ENCODE measurements at regions not wholly inside any gene's neighbourhood (a gene's known extent, or its start where the extent isn't known, plus 50 kb on each side); places are given as distances from the start of the nearest gene placed in this dataset.
A peak's percentile ranks its signal among the peaks of the same experiment; 100 is the strongest.
"Not testable (repeated sequence)": the region's sequence is repeated elsewhere in the genome, so short reads cannot be mapped to it uniquely, and the experiment has no call there.

GRCh38 chr7:49497471-49497870 lies 276.0 kb upstream of the VWC2 start:
- Histone ChIP-seq H4K20me1 (no peaks in the 10 kb centered on the region), H3K4me2 (no peak overlapping the region), H3K9me3 (replicated peaks in 1 of 11) (no peaks in the 10 kb centered on the region), H3K27ac (no peak overlapping the region), H3K27me3 (no peaks in the 10 kb centered on the region), H3K4me1 (0 out of 20 replicates have a peak, but pooled peaks cover 0 to 3% (median 0%) of the 10 kb centered on the region in 10 experiments), H3K36me3 (no peaks in the 10 kb centered on the region), H3K4me3 (no peak overlapping the region), H3K9ac (no peak overlapping the region)
- no peak for TF ChIP-seq Cebpa-rat (IDR thresholded peaks at IDR 0.05)

GRCh38 chr7:49500741-49501140 lies 272.7 kb upstream of the VWC2 start:
- Histone ChIP-seq H3K36me3 (no peaks in the 10 kb centered on the region), H3K27ac (no peak overlapping the region), H3K4me1 (0 out of 20 replicates have a peak, but pooled peaks cover 0 to 3% (median 0%) of the 10 kb centered on the region in 10 experiments), H3K4me2 (no peak overlapping the region), H3K9me3 (replicated peaks in 1 of 11) (no peaks in the 10 kb centered on the region), H3K9ac (no peak overlapping the region), H3K27me3 (no peaks in the 10 kb centered on the region), H3K4me3 (no peak overlapping the region), H4K20me1 (no peaks in the 10 kb centered on the region)
- no peak for TF ChIP-seq Cebpa-rat (IDR thresholded peaks at IDR 0.05)

DNA sequence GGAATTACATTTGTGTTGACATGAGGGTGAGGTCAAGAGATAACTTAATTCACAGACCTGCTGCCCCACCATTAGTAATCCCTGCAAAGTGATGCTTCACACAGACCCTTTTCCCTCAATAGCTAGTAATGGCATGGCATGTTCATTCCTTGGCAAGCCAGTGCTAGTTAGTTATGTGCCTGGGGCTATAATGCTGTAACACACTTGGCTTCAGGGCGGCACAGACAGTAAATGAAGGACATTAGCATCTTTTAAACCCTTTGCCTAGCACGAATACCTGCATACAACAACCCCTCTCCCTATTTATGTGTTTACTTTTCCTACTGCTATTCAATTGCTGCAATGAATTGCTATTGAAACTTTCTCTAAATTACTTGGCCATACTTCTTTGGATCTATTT lies 266.2 kb upstream of the VWC2 start:
- not testable (repeated sequence) for H3K4me1 ChIP-seq; H3K4me3 ChIP-seq; H3K4me2 ChIP-seq; H3K27ac ChIP-seq; H3K36me3 ChIP-seq; H3K9ac ChIP-seq; H3K9me3 ChIP-seq (replicated peaks in 1 of 11); H3K27me3 ChIP-seq; H4K20me1 ChIP-seq

DNA sequence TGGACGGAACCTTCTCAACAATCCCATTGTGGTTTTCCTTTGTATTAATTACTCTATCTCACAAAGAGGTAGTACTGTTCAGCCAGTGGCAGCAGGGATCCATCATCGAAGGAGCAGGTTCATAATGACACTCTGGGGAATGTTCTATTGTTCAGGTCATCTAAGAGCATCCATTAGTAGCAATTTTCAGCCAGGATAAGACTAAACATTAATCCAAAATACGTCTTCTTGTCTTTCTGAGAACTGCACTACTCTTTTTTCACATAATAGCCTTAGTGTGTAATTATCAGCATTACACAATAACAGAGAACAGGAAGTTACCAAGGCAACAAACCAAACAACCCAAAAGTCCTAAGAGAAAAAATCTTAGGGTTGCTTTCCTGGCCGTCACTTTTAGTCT lies 259.5 kb upstream of the VWC2 start:
- H3K4me3 ChIP-seq = no peak overlapping the region
- peak overlapping the region in 1 of 11 experiments; percentile 42; a peak in 1 of 22 replicates for H3K27ac ChIP-seq
- no peaks in the 10 kb centered on the region for H3K27me3 ChIP-seq
- TF ChIP-seq Cebpa-rat (IDR thresholded peaks at IDR 0.05) = 0 out of 22 replicates have a peak, but pooled peaks of 2 of the 11 experiments have one; percentile 13 to 21
- no peak overlapping the region for H3K9ac ChIP-seq
- no peaks in the 10 kb centered on the region for H3K36me3 ChIP-seq
- peak overlapping the region in 2 of 11 experiments; percentile 3 to 18; a peak in 1 of 22 replicates for H3K4me2 ChIP-seq
- peaks cover 0 to 6% (median 0%) of the 10 kb centered on the region in 10 experiments; a peak in 2 of 20 replicates for H3K4me1 ChIP-seq
- H4K20me1 ChIP-seq = no peaks in the 10 kb centered on the region
- no peaks in the 10 kb centered on the region for H3K9me3 ChIP-seq (replicated peaks in 1 of 11)

DNA sequence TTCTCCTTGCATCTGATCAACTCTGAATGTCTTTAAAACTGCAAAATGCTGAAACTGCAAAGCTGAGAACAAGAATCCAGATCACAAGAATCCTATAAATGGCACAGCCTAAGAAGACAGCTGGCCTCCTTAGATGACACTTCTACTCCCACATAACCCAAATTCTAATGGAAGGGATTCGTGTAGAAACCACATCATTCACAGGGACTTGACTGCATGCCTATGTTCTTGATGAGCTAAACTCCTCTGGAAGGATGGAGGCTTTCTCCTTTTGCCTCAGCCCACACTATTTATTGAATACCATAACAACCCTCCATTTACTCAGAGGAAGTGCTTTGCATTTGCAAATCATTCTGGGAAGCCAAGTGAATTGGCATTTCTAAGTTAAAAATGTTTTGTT lies 252.5 kb upstream of the VWC2 start:
- Histone ChIP-seq H3K4me1 (no peaks in the 10 kb centered on the region), H3K9me3 (replicated peaks in 1 of 11) (no peaks in the 10 kb centered on the region), H3K27me3 (no peaks in the 10 kb centered on the region), H3K4me2 (no peak overlapping the region), H3K4me3 (no peak overlapping the region), H3K9ac (no peak overlapping the region), H3K27ac (no peak overlapping the region), H3K36me3 (no peaks in the 10 kb centered on the region), H4K20me1 (no peaks in the 10 kb centered on the region)
- no peak for TF ChIP-seq Cebpa-rat (IDR thresholded peaks at IDR 0.05)

DNA sequence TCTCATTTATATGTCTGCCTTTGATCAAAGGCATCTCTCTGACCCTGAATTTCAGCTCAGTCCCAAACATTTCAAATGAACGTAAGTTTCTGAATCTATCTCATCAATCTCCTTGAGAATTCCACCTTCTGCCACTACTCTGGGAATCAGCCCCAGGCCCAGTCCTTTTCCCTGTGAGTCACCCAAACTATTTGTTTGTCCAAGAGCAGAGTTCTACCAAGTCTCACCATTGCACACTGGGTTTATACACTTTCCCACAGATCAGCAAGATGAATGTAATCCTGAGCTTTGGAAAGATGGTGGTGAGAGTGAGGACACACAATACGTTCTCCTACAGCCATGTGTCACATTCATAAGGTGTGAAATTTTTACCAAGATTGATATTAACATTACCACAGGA lies 251.3 kb upstream of the VWC2 start:
- Histone ChIP-seq H3K9ac (no peak overlapping the region), H4K20me1 (no peaks in the 10 kb centered on the region), H3K4me3 (no peak overlapping the region), H3K9me3 (replicated peaks in 1 of 11) (no peaks in the 10 kb centered on the region), H3K4me1 (no peaks in the 10 kb centered on the region), H3K4me2 (no peak overlapping the region), H3K27ac (no peak overlapping the region), H3K36me3 (no peaks in the 10 kb centered on the region), H3K27me3 (no peaks in the 10 kb centered on the region)
- TF ChIP-seq Cebpa-rat (IDR thresholded peaks at IDR 0.05) = no peak

- no peaks in the 10 kb centered on the region for H3K4me1 ChIP-seq
- H3K27ac ChIP-seq = no peak overlapping the region
- no peaks in the 10 kb centered on the region for H4K20me1 ChIP-seq
- H3K9me3 ChIP-seq (replicated peaks in 1 of 11) = no peaks in the 10 kb centered on the region
- H3K4me3 ChIP-seq = no peak overlapping the region
- no peaks in the 10 kb centered on the region for H3K36me3 ChIP-seq
- no peak overlapping the region for H3K4me2 ChIP-seq
- H3K27me3 ChIP-seq = no peaks in the 10 kb centered on the region
- H3K9ac ChIP-seq = no peak overlapping the region
- TF ChIP-seq Cebpa-rat (IDR thresholded peaks at IDR 0.05) = no peak
Observed at GRCh38 chr7:49523870-49524269, 249.6 kb upstream of the VWC2 start.

DNA sequence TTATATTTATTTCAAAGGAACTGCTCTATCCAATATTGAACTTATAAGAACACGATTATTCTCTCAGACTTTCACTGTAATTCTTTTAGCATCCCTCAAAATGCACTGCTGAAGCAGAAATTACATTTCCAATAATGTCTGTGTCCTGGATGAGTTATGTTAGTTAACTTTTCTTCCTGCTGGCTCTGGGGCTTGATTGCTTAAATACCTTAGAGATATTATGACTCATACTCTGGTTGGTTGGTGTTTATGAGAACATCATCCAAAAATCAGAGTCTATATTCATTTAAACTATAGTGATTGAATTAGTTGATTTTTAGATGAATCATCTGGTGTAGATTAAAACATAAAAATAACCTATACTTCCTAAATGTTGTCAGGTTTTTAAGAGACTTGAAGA lies 246.3 kb upstream of the VWC2 start:
- Histone ChIP-seq H3K4me1 (no peaks in the 10 kb centered on the region), H3K36me3 (no peaks in the 10 kb centered on the region), H3K27me3 (no peaks in the 10 kb centered on the region), H3K9me3 (replicated peaks in 1 of 11) (no peaks in the 10 kb centered on the region), H3K4me2 (no peak overlapping the region), H3K9ac (no peak overlapping the region), H4K20me1 (no peaks in the 10 kb centered on the region), H3K27ac (no peak overlapping the region), H3K4me3 (no peak overlapping the region)
- TF ChIP-seq Cebpa-rat (IDR thresholded peaks at IDR 0.05) = no peak

DNA sequence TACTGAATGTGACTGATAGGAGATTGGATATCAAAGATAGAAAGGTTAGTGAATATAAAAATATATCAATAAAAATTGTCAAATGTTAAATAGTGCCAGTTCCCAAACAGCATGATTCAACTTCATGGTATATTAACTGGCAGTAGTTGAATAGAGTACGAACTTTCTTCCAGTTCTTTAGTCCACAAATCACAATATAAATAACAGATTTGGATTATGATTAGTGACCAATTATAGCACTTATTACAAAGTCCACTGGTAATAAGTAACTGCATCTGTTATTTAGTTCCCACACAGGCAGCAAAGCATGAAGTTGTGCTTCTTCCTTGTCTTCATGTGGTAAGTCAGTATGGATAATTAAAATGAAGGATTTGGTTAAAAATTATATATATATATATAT lies 243.0 kb upstream of the VWC2 start:
- Histone ChIP-seq H3K27ac (no peak overlapping the region), H3K27me3 (no peaks in the 10 kb centered on the region), H3K4me2 (no peak overlapping the region), H3K4me1 (no peaks in the 10 kb centered on the region), H4K20me1 (no peaks in the 10 kb centered on the region), H3K9ac (no peak overlapping the region), H3K36me3 (no peaks in the 10 kb centered on the region), H3K9me3 (replicated peaks in 1 of 11) (no peaks in the 10 kb centered on the region), H3K4me3 (no peak overlapping the region)
- no peak for TF ChIP-seq Cebpa-rat (IDR thresholded peaks at IDR 0.05)

- Histone ChIP-seq H3K36me3 (no peaks in the 10 kb centered on the region), H4K20me1 (no peaks in the 10 kb centered on the region), H3K9ac (no peak overlapping the region), H3K27ac (no peak overlapping the region), H3K27me3 (no peaks in the 10 kb centered on the region), H3K4me1 (peaks cover 0 to 6% (median 0%) of the 10 kb centered on the region in 10 experiments; a peak in 3 of 20 replicates), H3K4me2 (peak overlapping the region in 2 of 11 experiments; percentile 9 to 20; a peak in 1 of 22 replicates), H3K9me3 (replicated peaks in 1 of 11) (peaks cover 0 to 22% (median 0%) of the 10 kb centered on the region in 11 experiments; a peak in 6 of 22 replicates), H3K4me3 (no peak overlapping the region)
- TF ChIP-seq Cebpa-rat (IDR thresholded peaks at IDR 0.05) = no peak
Observed at GRCh38 chr7:49563693-49564378, 209.6 kb upstream of the VWC2 start.

Measured in BLaER1 treated with 17β-estradiol and CSF1 and Interleukin-3, amounts not matched to agents 10 nM and 100 nM (cell line).